ENCODE measurements at regions not wholly inside any gene's neighbourhood (a gene's known extent, or its start where the extent isn't known, plus 50 kb on each side); places are given as distances from the start of the nearest gene placed in this dataset.

DNA sequence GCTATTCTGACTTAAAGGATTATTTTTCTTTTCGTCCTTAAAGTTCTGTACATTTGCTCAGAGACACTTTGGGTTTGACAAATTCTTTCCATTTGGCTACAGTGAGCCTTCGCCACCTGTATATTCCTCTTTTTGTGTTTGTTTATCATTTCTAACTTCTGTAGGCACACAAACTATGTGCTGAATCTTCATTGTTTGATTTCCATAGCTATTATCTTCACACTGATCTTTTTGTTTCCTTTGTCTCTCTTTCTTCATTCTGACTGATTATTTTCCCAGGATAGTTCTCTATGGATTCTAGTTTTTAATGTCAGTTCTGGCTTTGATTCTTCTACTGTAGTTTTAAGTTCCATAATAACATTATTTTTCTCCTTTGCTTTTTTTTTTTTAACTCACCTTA, 350.2 kb downstream of the ZNF521 start:
- DNase-seq (ENCODE audit: insufficient read length, low spot score) (no peak), FAIRE-seq (no peak)
- TF ChIP-seq POU2F2 (IDR thresholded peaks at IDR 0.05; ENCODE audit: low read depth, low read length) (no peak), POLR2A (IDR thresholded peaks at IDR 0.05; ENCODE audit: low read depth, low read length) (no peak), POLR2AphosphoS5 (IDR thresholded peaks at IDR 0.05; ENCODE audit: low read depth, low read length) (no peak), TAF1 (IDR thresholded peaks at IDR 0.05; ENCODE audit: low read depth, low read length) (no peak), PAX5 (IDR thresholded peaks at IDR 0.05; ENCODE audit: insufficient read depth, low read length, severe bottlenecking) (no peak), SPI1 (IDR thresholded peaks at IDR 0.05; ENCODE audit: low read depth, low read length) (no peak)

DNA sequence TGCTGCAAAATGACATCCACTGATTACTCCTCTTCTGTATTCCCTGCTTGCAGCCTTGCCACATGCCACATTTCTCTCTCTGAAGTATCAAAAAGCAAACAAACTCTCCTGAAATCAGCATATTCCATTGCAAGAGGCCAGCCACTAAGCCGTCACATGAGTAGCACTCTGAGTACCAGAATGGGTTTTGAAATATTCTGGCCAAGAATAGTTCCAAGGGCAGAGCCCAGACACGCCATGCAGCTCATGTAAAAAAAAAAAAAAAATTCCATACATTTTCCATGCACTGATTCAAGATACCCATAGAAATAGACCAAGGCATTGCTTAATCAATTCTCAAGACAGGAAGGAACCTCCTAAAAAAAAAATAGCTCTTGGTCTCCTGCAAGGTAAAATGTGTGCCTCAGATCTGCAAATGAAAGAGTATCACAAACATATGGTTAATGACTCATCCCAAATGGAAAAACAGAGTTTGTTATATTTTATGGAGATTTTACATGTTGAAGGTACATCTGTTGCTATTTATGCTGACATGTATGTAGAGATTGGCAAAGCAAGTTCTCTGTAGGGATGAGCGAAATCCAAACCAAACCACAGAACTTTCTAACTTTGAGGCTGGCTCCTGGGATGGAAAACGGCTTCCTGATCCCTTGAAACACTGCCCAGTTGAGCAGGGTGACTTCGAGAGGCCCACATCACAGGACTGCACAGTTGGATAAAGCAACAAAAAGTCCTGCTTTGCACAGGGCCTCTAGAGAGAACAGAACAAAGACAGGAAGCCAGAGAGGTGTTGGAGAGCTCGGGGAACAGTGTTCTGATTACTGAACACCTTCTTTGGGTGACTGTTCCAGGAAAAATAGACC, 346.2 kb downstream of the ZNF521 start:
- no peak for DNase-seq (ENCODE audit: insufficient read length, low spot score)
- no peak for FAIRE-seq
- TF ChIP-seq SPI1 (IDR thresholded peaks at IDR 0.05; ENCODE audit: low read depth, low read length): no peak
- TF ChIP-seq TAF1 (IDR thresholded peaks at IDR 0.05; ENCODE audit: low read depth, low read length): no peak
- no peak for TF ChIP-seq POU2F2 (IDR thresholded peaks at IDR 0.05; ENCODE audit: low read depth, low read length)
- TF ChIP-seq POLR2A (IDR thresholded peaks at IDR 0.05; ENCODE audit: low read depth, low read length): no peak
- TF ChIP-seq PAX5 (IDR thresholded peaks at IDR 0.05; ENCODE audit: insufficient read depth, low read length, severe bottlenecking): no peak
- no peak for TF ChIP-seq POLR2AphosphoS5 (IDR thresholded peaks at IDR 0.05; ENCODE audit: low read depth, low read length)

DNA sequence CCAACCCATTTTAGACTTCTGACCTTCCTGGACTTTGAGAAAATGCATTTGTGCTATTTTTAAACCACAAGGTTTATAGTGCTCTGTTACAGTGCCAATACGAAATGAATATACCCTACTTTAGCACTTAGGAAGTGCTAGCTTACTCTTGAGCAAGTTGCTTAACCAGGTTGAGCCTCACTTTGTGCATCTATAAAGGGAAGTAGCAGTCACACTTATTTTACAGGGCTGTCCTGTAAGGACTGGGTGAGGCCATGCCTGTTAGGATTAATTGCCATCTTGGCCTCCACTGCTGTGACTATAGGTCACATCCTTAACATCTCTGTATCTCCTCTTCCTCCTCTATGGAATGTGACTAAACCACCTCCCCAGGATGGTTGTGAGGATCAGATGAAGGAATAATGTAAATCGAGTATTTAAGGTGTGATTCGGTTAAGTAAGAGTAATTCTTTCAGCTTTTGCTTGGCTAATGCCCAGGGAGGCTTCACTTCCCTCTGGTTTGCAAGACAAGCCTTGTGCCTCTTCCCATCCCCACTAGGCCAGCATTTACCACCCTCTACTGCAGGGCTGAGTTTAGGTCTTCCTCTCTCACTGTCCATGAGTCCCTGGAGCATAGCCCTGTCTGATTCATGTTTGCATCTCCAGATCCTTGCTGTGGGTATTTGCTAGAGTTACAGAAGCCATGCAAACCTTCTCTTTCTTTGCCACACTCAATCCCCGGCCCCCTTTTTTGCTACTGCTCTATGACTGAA, 341.2 kb downstream of the ZNF521 start:
- no peak for TF ChIP-seq POLR2A (IDR thresholded peaks at IDR 0.05; ENCODE audit: low read depth, low read length)
- no peak for TF ChIP-seq PAX5 (IDR thresholded peaks at IDR 0.05; ENCODE audit: insufficient read depth, low read length, severe bottlenecking)
- no peak for TF ChIP-seq POLR2AphosphoS5 (IDR thresholded peaks at IDR 0.05; ENCODE audit: low read depth, low read length)
- no peak for TF ChIP-seq POU2F2 (IDR thresholded peaks at IDR 0.05; ENCODE audit: low read depth, low read length)
- TF ChIP-seq TAF1 (IDR thresholded peaks at IDR 0.05; ENCODE audit: low read depth, low read length): no peak
- no peak for TF ChIP-seq SPI1 (IDR thresholded peaks at IDR 0.05; ENCODE audit: low read depth, low read length)
- DNase-seq (ENCODE audit: insufficient read length, low spot score) (no peak), FAIRE-seq (no peak)
